BE2C (cell line): ENCODE measurements at regions not wholly inside any gene's neighbourhood (a gene's known extent, or its start where the extent isn't known, plus 50 kb on each side); places are given as distances from the start of the nearest gene placed in this dataset.
"Not testable (repeated sequence)": the region's sequence is repeated elsewhere in the genome, so short reads cannot be mapped to it uniquely, and the experiment has no call there.

ENCODE experiments used
- DNase-seq: peaks from one replicate; pipeline ENCODE4 v3.0.0-alpha.2; 2020
- H3K27me3 ChIP-seq: fragments of 250-450 bp; sonication (Bioruptor Pico); 2 replicates; pipeline ENCODE4 v1.5.1; 2020; ENCODE audit warnings: mild to moderate bottlenecking
- H3K36me3 ChIP-seq: fragments of 250-450 bp; sonication (Bioruptor Pico); 2 replicates; pipeline ENCODE4 v1.5.1; 2020; ENCODE audit warnings: mild to moderate bottlenecking
- H3K4me1 ChIP-seq: fragments of 250-450 bp; sonication (Bioruptor Pico); 2 replicates; pipeline ENCODE4 v1.5.1; 2020
- H3K4me3 ChIP-seq: 2 replicates; pipeline ENCODE4 v1.5.1; 2011; ENCODE audit warnings: low read depth, low read length
- H3K9me3 ChIP-seq: fragments of 250-450 bp; sonication (Bioruptor Pico); 2 replicates; pipeline ENCODE4 v1.5.1; 2020
- TF ChIP-seq, protein P1 (sequence below): IDR thresholded peaks from 2 replicates; pipeline ENCODE4 v1.5.1; 2012; ENCODE audit warnings: mild to moderate bottlenecking, low read depth, low read length

DNA sequence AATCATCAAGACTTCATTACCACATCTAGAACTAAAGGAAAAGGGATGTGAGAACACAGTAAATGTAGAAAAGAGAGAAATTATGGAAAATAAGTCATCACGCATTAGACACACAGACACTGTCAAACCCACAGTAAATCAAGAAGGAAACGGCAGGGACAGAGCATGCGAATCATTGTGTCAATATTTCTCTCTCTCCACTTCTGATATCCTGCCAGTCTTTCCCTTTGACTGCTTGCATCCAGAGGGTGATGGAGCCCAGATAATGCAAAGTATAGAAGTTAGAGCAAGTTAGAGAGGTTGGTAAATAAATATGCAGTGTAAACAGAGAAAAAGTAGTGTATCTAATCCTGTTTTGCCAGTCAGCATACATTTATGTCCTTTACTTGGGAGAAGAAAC lies 706.8 kb upstream of the ANO3 start:
- Histone ChIP-seq H3K36me3 (no peaks in the 10 kb centered on the region), H3K27me3 (no peaks in the 10 kb centered on the region), H3K4me1 (no peaks in the 10 kb centered on the region), H3K9me3 (no peaks in the 10 kb centered on the region), H3K4me3 (no peak overlapping the region)
- TF ChIP-seq, protein P1, sequence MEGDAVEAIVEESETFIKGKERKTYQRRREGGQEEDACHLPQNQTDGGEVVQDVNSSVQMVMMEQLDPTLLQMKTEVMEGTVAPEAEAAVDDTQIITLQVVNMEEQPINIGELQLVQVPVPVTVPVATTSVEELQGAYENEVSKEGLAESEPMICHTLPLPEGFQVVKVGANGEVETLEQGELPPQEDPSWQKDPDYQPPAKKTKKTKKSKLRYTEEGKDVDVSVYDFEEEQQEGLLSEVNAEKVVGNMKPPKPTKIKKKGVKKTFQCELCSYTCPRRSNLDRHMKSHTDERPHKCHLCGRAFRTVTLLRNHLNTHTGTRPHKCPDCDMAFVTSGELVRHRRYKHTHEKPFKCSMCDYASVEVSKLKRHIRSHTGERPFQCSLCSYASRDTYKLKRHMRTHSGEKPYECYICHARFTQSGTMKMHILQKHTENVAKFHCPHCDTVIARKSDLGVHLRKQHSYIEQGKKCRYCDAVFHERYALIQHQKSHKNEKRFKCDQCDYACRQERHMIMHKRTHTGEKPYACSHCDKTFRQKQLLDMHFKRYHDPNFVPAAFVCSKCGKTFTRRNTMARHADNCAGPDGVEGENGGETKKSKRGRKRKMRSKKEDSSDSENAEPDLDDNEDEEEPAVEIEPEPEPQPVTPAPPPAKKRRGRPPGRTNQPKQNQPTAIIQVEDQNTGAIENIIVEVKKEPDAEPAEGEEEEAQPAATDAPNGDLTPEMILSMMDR: no peak
- no peak for DNase-seq

DNA sequence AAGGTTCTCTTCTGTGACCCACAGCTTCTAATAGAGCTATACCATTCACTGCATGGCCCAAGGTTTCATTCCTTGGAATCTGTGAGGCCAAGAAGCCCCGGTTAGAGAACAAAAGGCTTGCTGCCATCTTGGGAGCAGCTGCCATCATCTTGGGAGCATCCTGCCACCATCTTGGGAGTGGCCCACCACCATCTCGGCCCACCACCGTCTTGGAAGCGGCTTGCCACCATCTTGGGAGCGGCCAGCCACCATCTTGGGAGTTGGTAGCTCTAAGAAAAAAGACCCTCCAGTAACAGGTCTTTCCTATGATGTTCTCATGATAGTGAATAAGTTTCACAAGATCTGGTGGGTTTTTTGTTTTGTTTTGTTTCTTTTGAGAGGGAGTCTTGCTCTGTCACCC lies 703.9 kb upstream of the ANO3 start:
- H3K4me1 ChIP-seq: no peaks in the 10 kb centered on the region
- no peaks in the 10 kb centered on the region for H3K27me3 ChIP-seq
- TF ChIP-seq, protein P1: no peak
- no peak for DNase-seq
- H3K9me3 ChIP-seq: no peaks in the 10 kb centered on the region
- H3K36me3 ChIP-seq: no peaks in the 10 kb centered on the region
- H3K4me3 ChIP-seq: no peak overlapping the region

DNA sequence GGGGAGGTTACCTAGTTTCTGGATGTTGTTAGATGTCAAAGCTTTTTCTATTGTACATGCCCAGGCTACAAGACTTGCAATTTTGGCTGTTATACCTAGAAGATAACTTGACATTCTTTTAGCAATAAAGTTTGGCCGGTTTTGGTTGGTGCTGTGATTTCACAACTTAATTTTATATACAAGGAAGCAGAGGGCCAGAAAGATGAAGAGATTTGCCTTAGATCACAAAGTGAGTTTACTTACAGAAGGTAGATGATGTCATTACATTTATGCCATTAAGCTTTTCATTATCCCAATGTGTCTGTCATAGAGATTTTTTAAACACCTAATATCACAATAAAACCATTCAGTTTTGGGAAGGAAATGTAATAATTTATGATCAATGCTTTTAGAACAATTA lies 698.7 kb upstream of the ANO3 start:
- TF ChIP-seq, protein P1: no peak
- DNase-seq: no peak
- Histone ChIP-seq H3K4me1 (no peaks in the 10 kb centered on the region), H3K9me3 (no peaks in the 10 kb centered on the region), H3K36me3 (no peaks in the 10 kb centered on the region), H3K4me3 (no peak overlapping the region), H3K27me3 (no peaks in the 10 kb centered on the region)

DNA sequence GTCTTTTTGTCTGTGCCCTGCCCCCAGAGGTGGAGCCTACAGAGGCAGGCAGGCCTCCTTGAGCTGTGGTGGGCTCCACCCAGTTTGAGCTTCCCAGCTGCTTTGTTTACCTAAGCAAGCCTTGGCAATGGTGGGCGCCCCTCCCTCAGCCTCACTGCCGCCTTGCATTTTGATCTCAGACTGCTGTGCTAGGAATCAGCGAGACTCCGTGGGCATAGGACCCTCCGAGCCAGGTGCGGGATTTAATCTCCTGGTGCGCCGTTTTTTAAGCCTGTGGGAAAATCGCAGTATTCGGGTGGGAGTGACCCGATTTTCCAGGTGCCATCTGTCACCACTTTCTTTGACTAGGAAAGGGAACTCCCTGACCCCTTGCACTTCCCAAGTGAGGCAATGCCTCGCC lies 682.7 kb upstream of the ANO3 start:
- H3K36me3 ChIP-seq, H3K4me1 ChIP-seq, H3K4me3 ChIP-seq, DNase-seq, H3K27me3 ChIP-seq, H3K9me3 ChIP-seq: not testable (repeated sequence)

DNA sequence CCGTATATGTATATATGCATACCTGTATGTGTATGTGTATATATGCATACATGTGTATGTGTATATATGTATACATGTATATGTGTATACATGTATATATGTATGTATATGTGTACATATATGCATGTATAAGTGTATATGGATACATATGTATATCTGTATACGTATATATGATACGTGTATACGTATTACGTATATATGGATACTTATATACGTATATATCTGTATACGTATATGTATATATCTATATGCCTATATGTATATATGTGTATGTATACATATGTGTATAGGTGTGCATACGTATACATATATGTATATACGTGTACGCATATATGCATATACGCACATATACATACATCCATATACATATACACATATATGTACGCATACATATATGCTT lies 681.6 kb upstream of the ANO3 start:
- no peak for DNase-seq
- no peaks in the 10 kb centered on the region for H3K36me3 ChIP-seq
- H3K4me1 ChIP-seq: no peaks in the 10 kb centered on the region
- no peaks in the 10 kb centered on the region for H3K9me3 ChIP-seq
- no peak overlapping the region for H3K4me3 ChIP-seq
- TF ChIP-seq, protein P1: no peak
- no peaks in the 10 kb centered on the region for H3K27me3 ChIP-seq

DNA sequence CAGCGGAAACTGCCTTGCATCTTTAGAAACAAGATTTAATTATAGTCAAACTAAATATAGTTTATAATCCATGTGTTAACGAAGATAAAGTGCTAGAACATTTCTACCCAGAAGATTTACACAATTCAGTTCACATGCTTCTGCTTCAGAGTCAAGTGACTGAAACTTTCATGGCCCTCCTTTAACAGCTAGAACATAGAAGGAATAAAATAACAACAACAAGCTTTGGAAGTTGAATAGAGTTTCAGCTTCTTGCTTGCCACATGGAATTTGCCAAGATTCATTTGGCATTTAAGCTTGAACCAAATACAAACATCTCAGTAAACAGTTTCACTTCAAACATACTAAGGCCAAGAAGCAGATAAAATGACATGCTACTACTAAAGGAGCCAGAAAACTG lies 676.3 kb upstream of the ANO3 start:
- TF ChIP-seq, protein P1: no peak

DNA sequence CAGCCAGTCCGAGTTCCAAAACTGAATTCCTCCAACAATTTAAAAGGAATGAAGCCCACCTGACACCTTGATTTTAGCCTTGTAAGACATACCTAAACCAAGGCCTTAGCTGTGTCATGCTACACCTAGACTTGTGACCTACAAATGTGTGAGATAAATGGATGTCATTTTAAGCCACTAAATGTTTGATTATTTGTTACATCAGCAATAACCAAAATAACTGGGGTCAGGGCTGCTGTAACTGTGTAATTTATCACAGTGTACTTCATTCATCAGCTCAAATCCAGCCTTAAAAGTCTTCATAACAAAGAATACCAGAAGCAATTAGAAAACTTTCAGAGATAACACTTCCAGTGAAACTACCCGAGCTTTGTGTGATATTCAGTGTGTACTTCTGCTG lies 673.0 kb upstream of the ANO3 start:
- Histone ChIP-seq H3K36me3 (no peaks in the 10 kb centered on the region), H3K4me1 (no peaks in the 10 kb centered on the region), H3K27me3 (no peaks in the 10 kb centered on the region), H3K4me3 (no peak overlapping the region), H3K9me3 (no peaks in the 10 kb centered on the region)
- TF ChIP-seq, protein P1: no peak
- DNase-seq: no peak

More for the DNA sequence above, 676.3 kb upstream of the ANO3 start:
- no peak for DNase-seq
- H3K4me3 ChIP-seq: no peak overlapping the region
- H3K9me3 ChIP-seq: no peaks in the 10 kb centered on the region
- no peaks in the 10 kb centered on the region for H3K36me3 ChIP-seq
- no peaks in the 10 kb centered on the region for H3K27me3 ChIP-seq
- H3K4me1 ChIP-seq: no peaks in the 10 kb centered on the region
